Kidney (tissue), 13 donors: ENCODE measurements at regions not wholly inside any gene's neighbourhood (a gene's known extent, or its start where the extent isn't known, plus 50 kb on each side); places are given as distances from the start of the nearest gene placed in this dataset.

Source experiments
- DNase-seq, 5 donors: peaks; one replicate each; pipeline ENCODE4 v3.0.0-alpha.2; 2013 to 2020
- FAIRE-seq: peaks from 2 replicates; lab custom pipeline; 2012; peaks lifted over from hg19 to GRCh38; lab: Jason Lieb, UNC
- H3K27ac ChIP-seq, 2 donors: one replicate each; pipeline ENCODE4 v1.7.0; 2013; ENCODE audit warnings: low read depth in 2 of 2, low read length in 2 of 2, inconsistent platforms in 1 of 2
- H3K27me3 ChIP-seq: one replicate; pipeline ENCODE4 v1.7.1; 2013; ENCODE audit warnings: low read length, inconsistent platforms; ENCODE audit not compliant: control insufficient read depth, insufficient read depth
- H3K36me3 ChIP-seq, 3 donors: one replicate each; pipeline versions ENCODE4 v1.7.0 to v1.7.1; 2013; ENCODE audit warnings: low read length in 3 of 3, control low read depth in 1 of 3, inconsistent platforms in 1 of 3; ENCODE audit not compliant: insufficient read depth in 3 of 3, control insufficient read depth in 2 of 3
- H3K4me1 ChIP-seq, 3 donors: one replicate each; pipeline versions ENCODE4 v1.7.0 to v1.7.1; 2013; ENCODE audit warnings: low read length in 3 of 3, inconsistent platforms in 1 of 3, low read depth in 1 of 3; ENCODE audit not compliant: control insufficient read depth in 2 of 3, insufficient read depth in 2 of 3
- H3K4me3 ChIP-seq, 3 donors: one replicate each; pipeline versions ENCODE4 v1.7.0 to v1.8.1; 2013; ENCODE audit warnings: low read length in 3 of 3, control low read depth in 1 of 3, inconsistent platforms in 1 of 3
- H3K9ac ChIP-seq, 3 donors: one replicate each; pipeline versions ENCODE4 v1.7.0 to v1.7.1; 2013; ENCODE audit warnings: low read length in 3 of 3, control low read depth in 1 of 3, inconsistent platforms in 1 of 3
- H3K9me3 ChIP-seq, 3 donors: one replicate each; pipeline versions ENCODE4 v1.7.0 to v1.7.1; 2013; ENCODE audit warnings: low read length in 3 of 3, control low read depth in 1 of 3, inconsistent platforms in 1 of 3; ENCODE audit not compliant: control insufficient read depth in 2 of 3, insufficient read depth in 1 of 3
- CTCF ChIP-seq: IDR thresholded peaks from 3 replicates; pipeline ENCODE4 v1.5.1; 2012; ENCODE audit warnings: mild to moderate bottlenecking, moderate library complexity, borderline replicate concordance; ENCODE audit not compliant: insufficient read depth; ENCODE audit errors: extremely low read depth
- intact Hi-C: fragments of 100-400 bp; cut with DNase I; formaldehyde crosslinking; loops from one replicate; pipeline ENCODE4 v1.11.1; 2022
- donor health status: control.
- donor health status: control.
- donor health status: control.
- donor health status: control.
- donor health status: control.
- donor health status: DM: yes; HTN: yes; CAD: no.
- donor health status: Normal renal cell carcinoma (clear cell type).

DNA sequence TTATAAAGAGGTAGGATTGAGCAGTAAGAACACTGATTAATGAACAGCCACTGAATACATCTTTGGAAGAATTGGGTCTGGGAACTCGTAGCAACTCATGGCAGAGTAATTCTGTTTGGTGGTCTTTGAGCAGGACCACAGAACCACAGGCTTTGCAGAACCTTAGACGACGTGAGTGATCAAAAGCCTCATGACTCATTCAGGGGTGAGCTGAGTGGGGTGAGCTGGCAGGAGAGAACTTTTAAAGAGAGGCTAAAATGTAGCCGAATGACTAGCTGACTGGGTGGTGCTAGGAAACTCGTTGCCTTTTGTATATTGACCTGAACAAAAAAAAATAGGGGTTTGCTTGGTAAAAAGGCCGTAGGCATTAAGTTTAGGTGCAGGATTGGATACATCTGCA lies 313.8 kb downstream of the TGFB2 start:
- no peak overlapping the region for H3K9ac ChIP-seq
- H3K27ac ChIP-seq, result no peak overlapping the region
- H3K4me1 ChIP-seq, result no peaks in the 10 kb centered on the region
- H3K36me3 ChIP-seq, result no peaks in the 10 kb centered on the region
- FAIRE-seq (no peak), DNase-seq (no peak)
- no peak for TF ChIP-seq CTCF
- H3K4me3 ChIP-seq, result no peak overlapping the region
- intact Hi-C loops, result no loop called here
- no peaks in the 10 kb centered on the region for H3K27me3 ChIP-seq
- H3K9me3 ChIP-seq, result no peaks in the 10 kb centered on the region

- intact Hi-C loops, result no loop called here
- FAIRE-seq, result no peak
- H3K27ac ChIP-seq, result no peak overlapping the region
These were observed 315.0 kb downstream of the TGFB2 start for GRCh38 chr1:218659911-218660677.

GRCh38 chr1:218660678-218661053 lies 315.5 kb downstream of the TGFB2 start:
- no peaks in the 10 kb centered on the region for H3K36me3 ChIP-seq
- no peaks in the 10 kb centered on the region for H3K9me3 ChIP-seq
- intact Hi-C loops, result no loop called here
- H3K9ac ChIP-seq, result no peak overlapping the region
- no peak for TF ChIP-seq CTCF
- DNase-seq, result no peak
- H3K27ac ChIP-seq, result no peak overlapping the region
- no peak overlapping the region for H3K4me3 ChIP-seq
- FAIRE-seq, result no peak
- H3K4me1 ChIP-seq, result no peaks in the 10 kb centered on the region
- no peaks in the 10 kb centered on the region for H3K27me3 ChIP-seq

More at GRCh38 chr1:218659911-218660677, 315.0 kb downstream of the TGFB2 start:
- H3K9me3 ChIP-seq, result no peaks in the 10 kb centered on the region
- DNase-seq, result peak in 1 of 5 donors; percentile 13
- H3K9ac ChIP-seq, result no peak overlapping the region
- no peaks in the 10 kb centered on the region for H3K36me3 ChIP-seq
- no peaks in the 10 kb centered on the region for H3K27me3 ChIP-seq
- H3K4me1 ChIP-seq, result no peaks in the 10 kb centered on the region
- H3K4me3 ChIP-seq, result no peak overlapping the region
- TF ChIP-seq CTCF, result no peak

GRCh38 chr1:218661411-218661810 lies 316.3 kb downstream of the TGFB2 start:
- DNase-seq (no peak), FAIRE-seq (no peak)
- Histone ChIP-seq H3K27ac (no peak overlapping the region), H3K9ac (no peak overlapping the region), H3K4me1 (no peaks in the 10 kb centered on the region), H3K4me3 (no peak overlapping the region), H3K9me3 (no peaks in the 10 kb centered on the region), H3K36me3 (no peaks in the 10 kb centered on the region), H3K27me3 (no peaks in the 10 kb centered on the region)
- intact Hi-C loops, result no loop called here
- no peak for TF ChIP-seq CTCF
